ENCODE measurements at regions not wholly inside any gene's neighbourhood (a gene's known extent, or its start where the extent isn't known, plus 50 kb on each side); places are given as distances from the start of the nearest gene placed in this dataset.

DNA sequence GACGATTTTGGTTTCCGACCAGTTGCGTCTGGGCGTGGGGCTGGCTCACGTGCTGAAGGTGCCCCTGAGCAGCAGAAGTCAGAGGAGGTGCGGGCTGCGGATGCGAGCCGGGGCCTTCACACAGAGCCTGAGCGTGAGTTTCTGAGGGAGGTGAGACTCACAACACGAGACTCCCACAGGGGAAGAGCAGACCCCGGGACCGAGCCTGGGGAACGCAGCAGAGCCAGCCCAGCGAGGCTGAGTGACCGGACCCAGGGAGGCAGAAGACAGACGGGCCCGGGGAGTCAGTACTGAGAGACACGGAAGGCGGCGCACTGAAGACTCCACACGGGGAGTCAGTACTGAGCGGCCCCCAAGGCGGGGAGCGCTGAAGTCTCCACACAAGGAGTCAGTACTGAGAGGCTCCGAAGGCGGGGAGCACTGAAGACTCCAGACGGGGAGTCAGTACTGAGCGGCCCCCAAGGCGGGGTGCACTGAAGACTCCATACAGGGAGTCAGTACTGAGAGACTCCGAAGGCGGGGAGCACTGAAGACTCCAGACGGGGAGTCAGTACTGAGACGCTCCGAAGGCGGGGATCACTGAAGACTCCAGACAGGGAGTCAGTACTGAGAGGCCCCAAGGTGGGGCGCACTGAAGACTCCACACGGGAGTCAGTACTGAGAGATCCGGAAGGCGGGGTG is 77.8 kb downstream of the DLL1 start:
- DNase-seq: no peak

GRCh38 chr6:170212051-170212756 is 78.7 kb downstream of the DLL1 start:
- no peak for DNase-seq

GRCh38 chr6:170211404-170212025 is 79.4 kb downstream of the DLL1 start:
- DNase-seq: no peak

DNA sequence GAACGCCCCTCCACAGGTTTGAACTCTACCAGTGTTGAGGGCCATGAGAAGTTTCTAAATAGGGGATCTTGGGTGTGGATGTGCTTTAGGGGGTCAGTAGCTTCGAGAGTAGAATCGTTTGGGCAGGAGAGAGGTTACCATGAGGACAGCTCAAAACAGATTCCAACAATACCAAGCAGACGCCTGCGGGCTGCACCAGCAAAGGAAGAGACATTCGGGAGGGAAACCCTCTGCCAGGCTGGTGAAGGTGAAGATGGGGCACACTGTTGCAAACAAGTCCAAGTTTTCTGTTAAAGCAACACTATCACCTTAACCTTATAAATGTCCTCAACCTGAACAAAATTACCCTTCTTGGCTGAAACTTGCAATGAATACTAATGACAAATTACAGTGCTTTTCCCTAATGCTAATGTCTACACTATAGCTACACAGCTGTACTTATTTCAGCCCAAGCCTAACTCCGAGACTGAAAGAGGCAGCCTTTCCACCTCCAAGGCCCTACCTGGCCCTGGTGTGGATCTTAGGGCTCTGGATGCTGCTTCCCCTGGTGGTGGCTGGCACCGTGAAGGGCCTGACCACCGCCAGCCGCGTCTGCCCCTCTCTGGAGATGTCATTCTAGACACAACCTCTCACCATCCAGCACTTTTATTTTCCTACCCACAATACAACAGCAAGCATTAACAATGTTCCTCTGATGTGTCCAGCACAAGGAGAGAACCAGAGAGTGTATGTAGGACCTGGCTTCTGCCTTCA is 80.1 kb downstream of the DLL1 start:
- DNase-seq: no peak

DNA sequence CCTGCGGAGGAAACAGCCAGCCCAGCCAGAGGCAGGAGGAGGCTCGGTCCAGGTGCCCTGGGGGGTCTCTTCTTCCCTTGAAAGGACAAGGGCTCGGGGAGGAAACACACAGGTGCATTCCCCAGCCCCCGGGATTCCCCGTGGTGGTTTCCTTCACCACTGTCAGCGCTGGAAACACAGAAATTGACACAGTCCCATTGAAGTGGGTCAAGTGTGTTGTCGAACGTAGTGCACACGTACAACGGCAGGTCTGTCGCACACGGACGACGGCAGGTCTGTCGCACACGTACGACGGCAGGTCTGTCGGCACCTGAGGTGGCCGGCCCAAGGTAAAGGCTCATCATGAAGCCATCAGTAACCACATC is 80.9 kb downstream of the DLL1 start:
- no peak for DNase-seq

GRCh38 chr6:170209354-170210025 is 81.4 kb downstream of the DLL1 start:
- DNase-seq: no peak

GRCh38 chr6:170208651-170209353 is 82.1 kb downstream of the DLL1 start:
- no peak for DNase-seq

- DNase-seq: no peak
Observed at GRCh38 chr6:170208182-170208601, 82.7 kb downstream of the DLL1 start.

DNA sequence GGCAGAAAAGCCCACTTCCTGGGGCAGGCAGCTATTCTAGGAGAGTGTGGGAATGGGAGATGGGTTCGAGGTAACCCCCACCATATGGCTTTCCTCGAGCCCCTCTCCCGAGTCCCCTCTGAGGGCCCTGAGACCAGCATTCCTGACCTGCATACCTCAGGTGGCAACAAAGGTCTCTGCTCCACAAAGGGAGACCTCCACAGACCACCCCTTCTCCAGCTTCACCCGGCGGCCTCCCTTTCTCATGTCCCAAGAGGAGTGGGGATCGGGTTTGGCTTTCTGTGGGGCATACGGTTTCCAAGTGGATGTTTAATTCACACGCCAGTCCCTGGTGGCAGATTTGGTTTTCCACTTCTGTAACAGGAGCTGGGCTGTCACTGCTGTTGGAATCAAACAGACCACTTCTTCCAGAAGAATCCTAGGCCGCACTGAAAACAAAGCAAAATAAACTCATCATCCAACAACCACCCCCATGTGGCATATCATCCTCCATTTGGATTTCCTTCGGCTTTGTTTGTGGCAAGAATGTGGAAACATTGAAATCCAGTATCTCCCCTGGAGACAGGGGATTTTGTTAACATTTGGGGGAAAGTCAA is 83.2 kb downstream of the DLL1 start:
- DNase-seq: no peak

DNA sequence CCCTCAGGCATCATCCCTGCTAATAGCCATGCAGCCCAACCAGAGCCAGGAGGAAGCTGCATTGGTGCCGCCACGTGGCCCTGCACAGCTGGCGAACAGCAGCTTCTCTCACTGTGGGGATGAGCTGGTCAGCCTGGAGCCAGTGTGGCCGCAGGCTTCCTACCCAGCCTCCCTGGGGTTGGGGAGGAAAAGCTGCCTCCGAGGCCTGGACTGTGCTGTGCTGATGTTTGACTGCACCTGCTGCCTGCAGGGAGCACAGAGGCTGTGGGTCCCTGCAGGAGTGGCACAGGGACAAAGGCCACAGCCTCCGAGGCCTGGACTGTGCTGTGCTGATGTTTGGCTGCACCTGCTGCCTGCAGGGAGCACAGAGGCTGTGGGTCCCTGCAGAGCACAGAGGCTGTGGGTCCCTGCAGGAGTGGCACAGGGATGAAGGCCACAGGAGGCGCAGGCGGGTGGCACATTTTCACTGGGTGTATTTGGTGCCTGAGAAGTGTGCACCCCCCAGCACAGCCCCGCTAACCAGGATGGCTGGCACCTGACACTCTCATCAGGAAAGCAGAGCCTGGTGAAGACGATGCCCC is 83.9 kb downstream of the DLL1 start:
- DNase-seq: no peak

DNA sequence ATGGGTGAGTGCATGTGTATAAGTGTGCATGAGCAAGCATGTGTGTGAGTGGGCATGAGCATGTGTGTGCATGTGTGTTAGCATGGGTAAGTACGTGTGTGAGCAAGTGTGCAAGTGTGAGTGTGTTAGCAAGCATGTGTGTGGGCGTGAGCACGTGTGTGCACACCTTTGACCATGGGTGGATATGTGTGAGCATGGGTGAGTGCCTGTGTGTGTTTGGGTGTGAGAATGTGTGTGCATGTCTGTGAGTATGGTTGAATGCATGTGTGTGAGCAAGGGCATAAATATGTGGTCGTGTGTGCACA is 84.6 kb downstream of the DLL1 start:
- no peak for DNase-seq

- DNase-seq: no peak
Observed at GRCh38 chr6:170205534-170206316, 85.2 kb downstream of the DLL1 start.

GRCh38 chr6:170205126-170205525 is 85.8 kb downstream of the DLL1 start:
- DNase-seq: no peak

DNA sequence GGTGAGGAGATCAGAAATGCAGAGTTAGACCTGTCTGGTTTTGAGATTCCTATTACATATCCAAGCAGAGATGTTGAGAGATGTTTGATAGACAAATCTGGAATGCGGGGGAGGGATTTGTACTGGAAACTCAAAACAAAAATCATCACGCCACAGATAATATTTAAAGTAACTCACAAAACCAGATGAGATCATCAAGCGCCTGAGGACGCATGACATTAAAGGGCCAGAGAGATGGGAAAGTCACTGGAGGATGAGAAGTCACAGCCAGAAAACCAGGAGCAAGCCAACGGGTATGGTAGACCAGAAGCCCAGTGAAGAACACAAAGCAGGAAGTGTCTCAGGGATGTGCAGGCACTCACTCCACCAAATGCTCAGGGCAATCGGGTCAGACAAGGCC is 87.7 kb downstream of the DLL1 start:
- no peak for DNase-seq

DNA sequence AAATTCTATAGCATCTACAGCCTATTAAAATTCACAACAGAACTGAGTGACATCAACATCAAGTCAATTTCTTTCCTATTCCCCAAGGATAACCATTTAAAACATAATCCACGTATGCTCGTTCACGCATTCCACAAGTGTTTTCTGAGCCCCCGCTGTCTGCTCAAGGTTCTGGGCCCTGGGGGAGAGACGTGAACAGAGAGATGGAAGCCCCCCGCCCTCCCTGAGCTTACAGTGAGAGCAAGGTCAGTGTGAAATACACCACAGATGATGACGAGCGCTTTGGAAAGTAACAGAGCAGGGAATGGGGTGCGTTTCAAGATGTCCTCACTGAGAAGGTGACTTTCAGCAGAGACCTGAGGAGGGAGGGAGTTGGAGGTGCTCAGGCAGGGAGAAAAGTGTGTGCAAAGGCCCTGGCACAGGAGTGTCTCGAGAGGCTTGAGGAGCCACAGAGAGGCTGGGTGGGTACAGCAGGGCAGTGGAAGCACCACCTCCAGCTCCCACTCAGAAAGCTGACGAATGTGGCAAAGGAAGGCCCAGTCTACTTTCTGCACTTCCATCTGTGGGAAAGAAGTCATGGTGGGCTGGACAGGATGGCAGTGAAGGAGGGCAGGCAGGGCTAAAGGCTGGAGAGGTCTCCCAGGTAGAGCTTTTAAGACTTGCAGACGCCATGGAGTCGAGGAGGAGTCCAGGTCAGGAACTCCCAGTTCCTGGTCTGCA is 88.3 kb downstream of the DLL1 start:
- no peak for DNase-seq

- DNase-seq: no peak
Observed at GRCh38 chr6:170201361-170201760, 89.5 kb downstream of the DLL1 start.

GRCh38 chr6:170200458-170200891 is 90.4 kb downstream of the DLL1 start:
- DNase-seq: no peak

GRCh38 chr6:170199716-170200115 is 91.2 kb downstream of the DLL1 start:
- no peak for DNase-seq

DNA sequence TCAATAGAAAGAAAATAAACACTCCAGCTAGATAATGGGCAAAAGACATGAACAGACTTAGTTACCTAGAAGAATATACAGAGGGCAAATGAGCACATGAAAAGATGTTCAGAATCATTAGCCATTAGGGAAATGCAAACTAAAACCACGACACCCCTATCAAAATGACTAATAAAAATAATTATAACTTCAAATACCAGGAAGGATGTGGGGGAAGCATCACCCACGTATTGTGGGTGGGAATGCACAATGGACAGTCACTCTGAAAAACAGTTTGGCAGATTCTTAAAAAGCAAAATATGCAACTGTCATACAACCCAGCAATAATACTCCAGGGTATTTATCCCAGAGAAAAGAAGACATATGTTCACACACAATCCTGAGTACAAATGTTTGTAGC is 92.6 kb downstream of the DLL1 start:
- DNase-seq: no peak

- no peak for DNase-seq
Observed at GRCh38 chr6:170193326-170193821, 97.5 kb downstream of the DLL1 start.

Measured in stimulated activated CD4-positive, alpha-beta T cell treated with anti-CD3 and anti-CD28 coated beads, Interleukin-15, amount 100 ng/mL, for 24 hours (primary cell).